Eye (tissue), 1 donor: ENCODE measurements at regions not wholly inside any gene's neighbourhood (a gene's known extent, or its start where the extent isn't known, plus 50 kb on each side); places are given as distances from the start of the nearest gene placed in this dataset.
"Not testable (repeated sequence)": the region's sequence is repeated elsewhere in the genome, so short reads cannot be mapped to it uniquely, and the experiment has no call there.

Source experiments
- DNase-seq: peaks from one replicate; pipeline ENCODE4 v3.0.0-alpha.2; 2015

DNA sequence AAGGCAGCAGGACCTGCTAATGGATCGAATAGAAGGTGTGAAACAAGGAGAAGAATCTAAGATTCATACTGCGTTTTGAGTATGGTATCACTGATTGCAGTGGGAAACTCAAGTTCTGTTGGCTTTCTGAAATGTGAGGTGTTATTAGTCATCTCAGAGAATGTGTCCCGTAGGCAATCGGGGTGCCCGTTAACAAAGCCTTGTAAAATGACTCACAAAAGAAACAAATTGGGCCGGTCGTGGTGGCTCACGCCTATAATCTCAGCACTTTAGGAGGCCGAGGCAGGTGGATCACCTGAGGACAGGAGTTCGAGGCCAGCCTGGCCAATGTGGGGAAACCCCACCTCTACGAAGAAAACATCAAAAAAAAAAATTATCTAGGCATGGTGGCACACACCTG lies 118.2 kb upstream of the C7orf33 start:
- DNase-seq: no peak

DNA sequence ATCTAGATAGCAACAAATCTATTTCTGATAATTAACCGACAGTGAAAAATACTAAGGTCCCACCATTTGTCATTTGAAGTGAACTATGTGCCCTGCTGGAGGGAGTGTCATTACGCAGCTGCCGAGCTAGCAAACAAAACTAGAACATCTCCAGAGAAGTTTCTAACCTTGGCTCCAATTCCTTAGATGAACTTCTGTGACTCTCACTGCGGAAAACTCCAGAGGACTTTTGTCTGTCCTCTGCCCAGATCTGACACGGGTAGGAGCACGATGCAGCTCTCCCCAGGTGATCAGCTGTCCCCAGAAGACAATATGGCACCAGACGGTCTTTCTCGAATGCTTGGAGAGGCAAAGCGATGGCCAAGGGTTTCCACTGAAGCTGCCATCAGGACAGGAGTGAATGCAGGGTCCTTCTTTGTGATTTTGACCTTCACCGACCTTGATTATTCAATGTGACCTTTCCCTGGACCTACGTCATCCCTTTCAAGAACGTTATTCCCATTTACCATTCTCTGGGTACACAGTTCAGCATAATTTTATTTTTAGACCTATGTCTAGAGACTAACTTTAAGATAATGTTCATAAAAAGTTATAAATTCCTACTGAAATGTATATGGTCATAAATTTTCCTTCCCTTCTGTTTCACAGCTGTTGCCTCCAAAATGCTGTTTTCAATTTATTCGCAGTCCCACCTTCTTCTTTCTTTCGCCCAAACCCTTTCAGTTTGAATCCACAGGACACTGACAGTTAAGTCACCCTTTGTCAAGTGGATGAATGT lies 116.7 kb upstream of the C7orf33 start:
- DNase-seq: no peak

DNA sequence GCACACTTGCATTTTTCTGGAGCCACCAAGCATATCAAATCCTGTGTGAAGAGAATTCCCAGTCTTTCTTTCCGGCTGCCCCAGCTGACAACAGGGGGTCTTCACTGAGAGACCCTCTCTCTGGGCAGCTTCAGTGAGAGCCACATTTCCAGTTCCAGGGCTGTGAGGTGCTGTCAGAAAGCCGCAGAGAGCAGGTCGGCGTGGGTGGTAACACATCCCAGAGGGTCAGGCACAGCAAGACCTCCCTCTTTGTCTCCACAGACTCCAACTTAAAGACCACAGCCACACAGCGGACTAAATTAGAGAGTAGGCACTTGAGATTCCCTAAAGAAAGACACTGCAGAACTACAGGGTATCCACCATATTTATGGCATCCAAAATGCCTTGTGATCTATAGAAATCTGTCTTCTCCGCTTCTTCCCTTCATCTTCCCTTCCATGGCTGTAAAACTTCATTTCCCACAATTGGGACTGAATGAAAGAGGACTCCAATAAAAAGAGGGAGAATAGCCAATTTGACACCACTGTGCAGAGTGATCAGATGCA lies 116.0 kb upstream of the C7orf33 start:
- DNase-seq: peak; percentile 46

DNA sequence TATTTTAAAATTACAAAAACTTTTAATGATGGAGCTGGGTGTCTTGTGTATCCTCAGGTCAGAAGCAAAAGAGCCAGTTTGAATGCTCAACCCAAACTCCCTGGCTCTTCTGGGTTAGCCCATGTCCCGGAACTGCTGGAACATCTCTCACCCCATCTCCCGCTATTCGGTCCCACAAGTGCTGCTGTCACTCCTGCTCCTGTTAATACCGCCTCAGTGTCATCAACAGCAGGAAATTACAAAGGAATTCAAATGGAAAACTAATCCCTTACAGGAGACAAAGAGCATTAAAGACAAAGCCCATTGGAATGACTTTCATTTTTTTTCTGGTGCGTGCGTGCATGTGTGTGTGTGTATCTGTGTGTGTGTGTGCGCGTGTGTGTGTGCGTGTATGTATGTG lies 112.0 kb upstream of the C7orf33 start:
- no peak for DNase-seq

DNA sequence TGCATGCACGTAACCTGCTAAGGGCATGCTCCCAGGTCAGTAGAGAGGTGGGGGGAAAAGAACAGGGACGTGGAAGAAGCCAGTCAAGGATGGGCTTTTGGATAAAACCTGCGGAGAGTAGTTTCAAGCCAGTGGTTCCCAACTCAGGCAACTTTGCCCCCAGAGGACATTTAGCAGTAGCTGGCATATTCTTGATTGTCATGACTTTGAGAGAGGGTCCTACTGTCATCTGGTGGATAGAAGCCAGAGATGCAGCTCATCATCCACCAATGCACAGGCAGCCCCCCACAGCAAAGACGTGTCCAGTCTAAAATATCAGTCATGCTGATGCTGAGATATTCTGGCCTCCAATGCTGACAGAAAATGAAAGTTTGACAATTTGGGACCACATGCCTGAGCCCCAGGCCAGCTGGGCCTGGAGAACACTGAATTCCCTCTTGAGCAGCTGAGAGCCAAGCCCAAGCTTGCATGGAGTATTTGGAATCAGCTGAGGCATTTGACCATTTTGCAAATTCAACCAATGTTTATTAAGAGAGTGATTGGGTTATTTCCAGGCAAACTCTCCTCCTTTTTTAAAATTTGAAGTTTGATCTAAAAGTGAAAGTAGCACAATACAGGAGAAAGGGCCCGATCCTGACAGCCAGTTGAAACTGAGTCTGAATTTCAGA lies 110.0 kb upstream of the C7orf33 start:
- DNase-seq: no peak

DNA sequence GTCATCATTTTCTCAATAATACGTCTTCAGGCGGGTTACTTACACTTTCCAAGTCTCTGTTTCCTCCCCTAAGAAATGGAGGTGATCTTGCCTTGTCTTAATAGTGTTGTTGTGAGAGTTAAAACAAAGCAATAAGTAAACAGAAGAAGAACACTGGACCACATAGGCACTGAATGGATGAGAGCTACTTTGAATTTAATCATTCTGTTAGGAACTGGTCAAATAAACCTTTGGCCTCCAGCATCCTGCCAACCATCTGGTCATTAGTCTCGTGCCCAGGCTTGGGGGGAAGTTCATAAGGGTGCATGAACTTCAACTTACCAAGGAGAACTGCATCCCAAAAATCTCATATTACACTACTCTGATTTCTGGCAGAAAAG lies 109.4 kb upstream of the C7orf33 start:
- no peak for DNase-seq

DNA sequence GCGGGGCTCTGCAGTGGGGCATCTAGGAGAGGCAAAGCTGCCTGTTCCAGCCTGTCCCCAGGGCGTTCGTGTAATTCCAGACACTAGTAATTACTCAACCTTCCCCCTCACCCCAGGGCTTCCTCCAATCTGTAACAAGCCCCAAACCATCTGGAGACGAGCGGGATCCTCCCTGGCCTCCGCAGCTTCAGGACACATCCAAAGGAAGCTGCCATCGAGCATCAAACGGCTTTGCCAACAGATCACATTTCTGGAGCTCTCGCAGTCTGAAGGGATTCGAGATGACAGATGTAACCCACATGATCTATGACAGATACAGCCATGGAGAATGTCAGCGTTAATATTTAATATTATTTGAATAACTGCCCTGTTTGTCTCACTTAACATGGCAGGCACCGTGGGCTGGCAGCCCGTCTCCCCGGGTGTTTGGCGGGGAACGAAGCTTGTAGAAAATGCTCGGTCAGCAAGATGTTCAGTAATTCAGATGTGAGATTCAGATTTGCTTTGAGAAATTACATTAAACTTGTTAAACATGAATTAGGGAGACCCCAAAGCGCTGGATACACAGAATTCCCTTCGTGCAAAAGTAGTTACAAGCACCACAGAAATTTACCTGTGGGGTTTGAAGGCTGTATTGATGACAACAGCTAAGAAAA lies 108.5 kb upstream of the C7orf33 start:
- DNase-seq: peak; percentile 68

DNA sequence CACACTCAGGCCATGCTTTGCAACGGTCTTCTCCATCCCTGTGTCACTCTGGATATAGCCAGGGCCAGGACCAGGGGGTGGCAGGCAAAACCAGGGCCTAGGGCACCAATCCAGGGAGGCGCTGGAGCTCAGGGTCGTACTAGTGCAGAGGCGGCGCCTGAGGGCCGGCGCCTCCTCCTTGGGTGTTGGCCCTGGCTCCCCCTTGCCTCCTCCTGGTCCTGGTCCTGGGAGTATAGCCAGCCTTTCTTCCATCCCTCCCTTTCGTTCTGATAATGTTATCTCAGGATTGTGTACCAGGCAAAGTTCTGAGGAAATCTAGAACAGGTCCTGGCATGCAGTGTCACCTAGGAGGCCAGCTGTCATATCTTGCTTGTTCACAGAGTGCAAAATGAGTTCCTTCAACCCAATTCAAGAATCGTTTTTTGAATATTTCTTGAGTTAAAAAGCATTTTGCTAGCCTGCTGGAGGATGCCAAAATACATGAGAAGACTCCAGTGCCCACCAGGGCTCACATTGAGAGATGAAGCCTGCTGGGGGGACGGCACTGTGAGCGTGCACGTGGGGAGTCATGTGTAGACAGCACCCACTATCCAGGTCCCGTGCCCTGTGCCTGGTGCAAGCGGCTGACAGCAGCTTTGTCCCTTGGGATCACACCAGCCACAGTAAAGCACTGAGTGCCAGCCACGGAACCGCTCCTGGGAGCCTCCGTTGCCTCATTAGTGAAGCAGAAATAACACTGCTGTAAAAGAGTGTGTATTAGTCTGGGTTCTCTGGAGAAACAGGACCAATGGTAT lies 106.9 kb upstream of the C7orf33 start:
- DNase-seq: no peak

DNA sequence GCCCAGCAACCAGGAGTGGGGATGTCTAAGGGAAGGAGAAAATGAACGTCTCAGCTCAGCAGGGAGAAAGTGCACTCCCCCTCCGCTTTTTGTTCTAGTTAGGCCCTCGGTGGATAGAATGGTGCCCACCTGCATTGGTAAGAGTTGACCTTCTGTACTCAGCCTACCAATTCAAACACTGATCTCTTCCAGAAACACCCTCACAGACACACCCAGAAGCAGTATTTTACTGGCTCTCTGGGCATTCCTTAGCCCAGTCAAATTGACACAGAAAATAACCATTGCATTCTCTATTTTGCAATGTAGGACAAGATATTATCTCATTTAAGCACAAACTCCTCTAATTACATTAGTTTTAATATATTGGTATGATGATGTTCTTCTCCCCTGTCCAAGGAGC lies 106.1 kb upstream of the C7orf33 start:
- DNase-seq: no peak

DNA sequence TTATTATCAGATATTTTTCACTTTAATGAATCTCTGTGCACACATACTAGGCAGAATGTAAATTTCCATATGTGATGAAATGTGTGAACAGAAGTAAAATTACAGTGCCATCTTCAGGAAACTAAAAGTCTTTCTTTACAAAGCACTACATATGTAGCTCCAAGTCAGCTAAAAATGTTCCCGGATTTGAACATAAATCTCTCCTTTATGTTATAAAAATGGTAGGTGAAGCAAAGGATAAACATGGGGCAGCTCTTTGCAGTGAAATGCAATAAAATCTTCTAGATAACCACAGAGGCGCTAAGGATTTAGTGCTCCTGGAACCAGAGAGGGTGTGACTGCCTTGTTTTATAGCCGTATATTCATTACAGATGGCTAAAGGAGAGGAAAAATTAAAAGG lies 104.9 kb upstream of the C7orf33 start:
- DNase-seq: no peak

DNA sequence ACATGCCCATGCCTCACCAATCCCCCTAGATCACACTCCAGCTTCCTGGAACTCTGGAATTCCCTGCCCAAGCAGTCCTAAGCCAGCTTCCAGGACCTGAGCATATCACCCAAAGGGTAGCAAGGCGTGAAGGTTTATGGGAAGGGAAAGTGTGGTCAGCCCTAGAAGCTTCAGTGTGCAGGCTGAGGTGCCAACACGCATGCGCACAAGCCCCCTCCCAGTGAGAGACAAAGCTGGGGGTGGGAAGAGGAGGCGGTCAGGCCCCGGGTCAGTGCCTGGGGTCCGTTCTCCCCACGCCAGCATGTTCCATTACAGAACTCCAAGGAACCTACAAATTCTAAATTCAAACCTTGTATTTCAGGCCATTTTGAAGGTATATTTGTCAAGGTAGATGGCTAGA lies 103.6 kb upstream of the C7orf33 start:
- DNase-seq: no peak

DNA sequence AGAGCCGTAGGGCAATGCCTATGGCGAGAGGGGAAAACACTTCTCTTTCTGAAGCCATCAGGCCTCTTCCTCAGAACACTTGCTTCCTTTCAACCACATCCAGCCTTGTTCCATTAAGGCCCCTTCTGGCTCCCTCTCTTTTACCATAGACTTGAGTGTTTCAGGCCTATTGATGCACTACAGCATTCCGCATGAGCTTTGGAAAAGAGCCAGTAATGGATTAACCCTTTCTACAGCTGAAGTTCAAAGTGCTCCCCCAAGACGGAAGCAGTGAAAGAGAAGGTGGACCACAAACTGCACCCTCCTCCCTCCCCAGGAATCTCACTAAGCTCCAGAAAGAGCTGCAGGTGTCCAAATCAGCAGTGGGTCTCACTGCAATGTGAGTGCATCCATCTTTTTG lies 102.7 kb upstream of the C7orf33 start:
- peak; percentile 63 for DNase-seq

DNA sequence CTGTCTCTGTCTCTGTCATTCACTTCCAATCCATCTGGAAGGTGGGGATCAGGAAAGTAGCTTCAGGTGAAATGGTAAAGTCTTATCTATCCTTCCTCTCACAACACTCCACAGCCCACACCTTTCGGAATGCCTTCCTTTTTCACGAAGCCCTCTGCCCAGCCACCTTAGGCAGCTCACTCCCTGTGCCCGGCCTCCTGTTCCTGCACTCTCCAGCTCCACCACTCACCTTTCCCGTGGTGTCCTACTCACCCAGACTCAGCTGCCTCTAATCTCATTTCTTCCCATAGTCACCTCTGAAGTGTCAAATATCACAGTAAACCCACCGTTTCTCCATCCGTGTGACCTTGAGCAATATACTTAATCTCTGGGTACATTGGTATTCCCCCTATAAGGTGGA lies 100.9 kb upstream of the C7orf33 start:
- no peak for DNase-seq

DNA sequence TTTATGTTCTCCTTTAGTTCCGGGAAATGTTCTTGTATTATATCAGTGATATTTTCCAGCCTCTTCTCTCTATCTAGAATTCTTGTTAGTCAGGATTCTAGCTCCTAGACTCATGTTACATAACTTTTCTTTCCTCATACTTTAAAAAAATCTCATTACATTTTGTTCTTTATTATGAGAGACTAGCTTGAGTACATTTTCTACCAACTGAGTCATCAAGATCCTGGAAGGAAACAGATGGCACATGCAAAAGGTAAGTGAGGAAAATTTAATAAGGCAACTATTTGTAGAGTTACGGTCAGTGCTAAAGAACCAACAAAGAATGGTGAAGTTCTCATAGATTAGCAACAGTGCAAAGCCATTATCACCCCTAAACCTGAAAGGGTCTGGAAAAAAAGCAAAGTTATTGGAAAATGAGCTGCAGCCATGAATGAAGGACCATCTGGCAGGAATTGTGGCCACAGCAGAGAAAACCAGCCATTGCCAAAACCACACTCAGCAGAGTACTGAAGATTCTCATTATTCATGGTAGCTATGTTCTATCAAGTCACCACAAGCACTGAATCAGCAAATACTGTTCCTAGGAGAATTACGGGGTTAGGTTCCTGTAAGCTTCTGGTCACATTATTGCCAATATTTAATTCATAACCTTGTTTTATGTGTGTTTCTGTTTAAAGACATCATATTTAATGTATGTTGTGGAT lies 98.3 kb upstream of the C7orf33 start:
- no peak for DNase-seq

DNA sequence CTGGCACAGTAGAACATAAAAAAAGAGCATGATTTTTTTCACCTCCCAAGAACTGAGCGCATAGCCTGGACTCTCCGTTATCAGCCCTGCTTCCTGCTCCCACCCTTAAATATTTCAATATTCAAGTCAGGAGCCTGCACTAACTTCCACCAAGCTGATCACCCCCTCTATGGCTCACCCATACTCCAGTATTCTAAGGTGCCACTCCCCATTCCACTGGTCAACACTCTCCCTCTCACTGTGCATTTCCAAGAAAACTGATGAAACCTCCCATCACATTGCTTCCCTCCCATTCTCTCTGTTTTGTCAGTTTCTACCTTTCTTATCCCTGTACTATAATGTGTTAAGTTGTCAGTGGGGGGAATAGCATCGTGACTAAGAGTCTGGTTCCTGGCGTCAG lies 95.0 kb upstream of the C7orf33 start:
- no peak for DNase-seq

DNA sequence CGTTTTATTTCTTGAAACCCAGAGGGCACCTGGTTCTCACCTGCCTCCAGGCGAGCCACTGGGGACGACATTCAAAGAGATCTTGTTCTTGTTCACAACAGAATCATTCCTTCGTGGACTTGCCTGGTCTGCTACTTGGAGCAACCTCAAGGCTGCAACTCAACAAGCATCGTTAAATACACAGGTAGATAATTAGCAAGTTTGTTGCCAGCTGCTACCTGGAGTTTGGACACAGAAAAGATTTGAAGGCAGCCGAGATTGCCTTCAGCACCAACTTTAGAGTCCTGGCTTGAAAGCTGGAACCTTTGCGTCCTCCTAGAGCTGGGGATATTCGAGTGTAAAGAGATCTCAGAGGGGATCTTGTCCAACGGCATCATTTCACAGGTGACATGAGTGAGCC lies 89.6 kb upstream of the C7orf33 start:
- DNase-seq: no peak

DNA sequence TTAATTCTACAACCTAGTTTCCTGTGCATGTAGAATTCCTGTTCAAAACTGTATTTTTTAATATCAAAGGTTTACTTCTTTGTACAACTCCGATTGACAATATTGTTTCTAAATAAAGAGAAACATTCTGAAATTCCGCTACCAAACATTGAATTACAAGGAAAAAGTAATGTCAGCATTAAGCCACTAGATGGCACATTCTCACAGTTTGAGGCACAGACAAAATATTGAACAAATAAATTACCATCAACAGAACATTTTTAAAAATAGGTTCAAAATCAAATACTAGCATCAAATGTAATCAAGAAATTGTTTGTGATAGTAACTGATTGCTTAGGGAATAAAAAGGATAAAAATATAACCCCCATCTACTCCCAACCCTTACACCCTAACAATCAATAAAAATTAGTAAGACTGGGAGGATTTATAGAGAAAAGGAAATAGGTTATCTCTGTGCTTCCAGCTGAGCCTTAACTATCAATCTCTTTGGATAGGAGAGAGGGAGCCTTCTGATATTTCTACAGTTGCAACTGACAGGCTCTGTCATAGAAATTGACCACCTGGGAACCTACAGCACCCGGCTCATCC lies 86.6 kb upstream of the C7orf33 start:
- DNase-seq: peak; percentile 84

DNA sequence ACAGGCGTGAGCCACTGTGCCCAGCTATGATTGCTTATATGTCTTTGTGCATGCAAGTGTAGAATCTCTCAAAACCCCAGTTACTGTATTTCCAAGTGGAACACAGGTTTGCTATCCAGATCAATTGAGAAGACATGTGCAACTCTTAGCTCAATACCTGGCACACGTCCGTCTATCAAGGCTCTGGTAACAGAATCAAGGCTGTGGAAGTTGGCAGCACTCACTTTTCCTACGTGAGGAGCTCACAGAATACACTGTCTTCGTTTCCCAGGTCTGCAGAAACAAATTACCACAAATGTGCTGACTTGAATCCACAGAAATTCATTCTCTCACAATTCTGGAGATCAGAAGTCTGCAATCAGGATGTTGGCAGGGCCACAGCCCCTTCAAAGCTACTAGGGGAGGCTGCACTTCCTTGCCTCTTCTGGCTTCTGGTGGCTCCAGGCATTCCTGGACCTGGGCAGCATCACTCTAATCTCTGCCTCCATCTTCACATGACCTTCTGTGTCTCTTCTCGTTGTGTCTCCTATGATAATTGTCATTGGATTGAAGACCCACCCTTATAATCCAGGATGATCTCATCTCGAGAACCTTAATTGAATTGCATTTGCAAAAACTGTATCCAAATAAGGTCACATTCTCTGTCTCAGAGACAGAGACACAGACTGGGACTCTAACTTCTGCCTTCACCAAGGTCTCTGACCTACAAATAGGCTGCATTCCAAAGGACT lies 84.8 kb upstream of the C7orf33 start:
- no peak for DNase-seq

DNA sequence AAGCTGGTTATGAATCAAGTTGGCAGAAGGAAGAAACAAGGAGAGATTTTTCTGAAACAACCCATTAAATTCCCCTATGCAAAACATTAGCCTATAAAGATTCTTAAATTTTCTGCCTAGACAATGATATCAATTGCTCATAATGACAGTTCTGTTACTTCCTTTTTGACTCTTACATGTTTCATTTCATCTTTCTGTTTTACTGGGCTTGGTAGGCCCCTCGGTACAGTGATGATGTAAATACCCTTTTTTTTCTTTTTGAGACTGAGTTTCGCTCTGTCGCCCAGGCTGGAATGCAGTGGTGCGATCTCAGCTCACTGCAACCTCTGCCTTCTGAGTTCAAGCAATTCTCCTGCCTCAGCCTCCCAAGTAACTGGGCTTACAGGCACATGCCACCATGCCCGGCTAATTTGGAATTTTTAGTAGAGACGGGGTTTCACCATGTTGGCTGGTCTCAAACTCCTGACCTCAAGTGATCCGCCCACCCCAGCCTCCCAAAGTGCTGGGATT lies 83.4 kb upstream of the C7orf33 start:
- DNase-seq: not testable (repeated sequence)

DNA sequence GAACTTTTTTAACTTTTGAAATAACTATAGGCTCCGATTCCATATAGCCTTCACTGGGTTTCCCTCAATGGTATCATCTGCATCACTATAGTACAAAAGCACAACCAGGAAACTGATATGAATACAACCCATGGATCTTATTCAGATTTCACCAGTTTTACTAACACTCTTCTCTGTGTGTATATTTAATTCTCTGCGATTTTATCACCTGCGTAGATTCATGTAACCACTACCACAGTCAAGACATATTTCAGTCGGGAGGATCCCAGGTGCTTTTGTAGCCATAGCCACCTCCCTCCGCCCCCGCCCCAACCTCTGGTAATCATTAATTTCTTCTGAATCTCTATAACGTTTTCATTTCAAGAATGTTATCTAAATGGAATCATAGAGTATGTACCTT lies 82.8 kb upstream of the C7orf33 start:
- DNase-seq: no peak

DNA sequence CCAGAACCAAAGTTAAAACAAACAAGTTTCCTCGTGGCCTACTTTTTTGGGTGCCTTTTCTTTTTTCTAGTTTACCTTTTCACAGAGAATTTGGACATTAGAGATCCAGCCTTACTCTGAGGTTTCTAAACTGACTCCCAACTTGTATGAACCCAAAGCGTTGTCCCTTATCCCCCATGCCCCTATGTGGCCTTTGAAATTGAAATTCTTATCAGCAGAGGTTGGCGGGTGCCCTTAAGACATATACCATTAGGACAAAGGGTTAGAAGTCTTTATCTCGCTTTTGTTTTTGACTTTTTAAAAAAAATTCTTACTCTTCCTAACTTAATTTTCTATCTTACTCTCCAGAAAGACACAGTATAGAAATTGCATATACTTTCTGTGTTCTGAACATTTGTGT lies 76.3 kb upstream of the C7orf33 start:
- DNase-seq: no peak
